Heart left ventricle (tissue), 13 donors: ENCODE measurements at regions not wholly inside any gene's neighbourhood (a gene's known extent, or its start where the extent isn't known, plus 50 kb on each side); places are given as distances from the start of the nearest gene placed in this dataset.

ENCODE experiments used
- POLR2A ChIP-seq, 2 donors: fragments of 450-650 bp; IDR thresholded peaks; one replicate each; pipeline ENCODE4 v1.6.1; 2017; ENCODE audit warnings: antibody characterized with exemption in 2 of 2, mild to moderate bottlenecking in 2 of 2, moderate library complexity in 2 of 2
- TF ChIP-seq, protein P1 (sequence below), 12 donors: fragments of 200-600 bp; sonication (generic) in 4 of 12; IDR thresholded peaks; one replicate each; pipeline versions ENCODE4 v1.5.0 to v1.8.0; 2018 to 2022; ENCODE audit warnings: antibody characterized with exemption in 12 of 12, mild to moderate bottlenecking in 5 of 12
- donor health status: ischemic (EF 13 %, LVEDD 7.1; RV severe dilation, severe dysfunction).
- donor health status: DM: no; HTN: yes; CAD: no.
- donor health status: DM: no; HTN: no; CAD: no.
- donor health status: ischemic (EF 25% LVEDD 6.9; RV normal size, moderate dysfunction).
- donor health status: ischemic (EF 25% LVEDD 5.7; RV mildly dilated, moderate dysfunction).
- donor health status: ischemic (EF 35%, LVEDD 5.7; RV mildly dilated, moderate dysfunction).
- donor health status: nonischemic (EF 11% LVEDD 7.7; RV severe dilation, severe dysfunction).
- donor health status: DM: yes; HTN: yes; CAD: no.
- donor health status: PGD.
- donor health status: ischemic (EF 29% LVEDD 5.4; RV normal size, mild dysfunction).
- donor health status: nonischemic (EF 23%, LVEDD 6.1; RV moderate dilation, normal function).

DNA sequence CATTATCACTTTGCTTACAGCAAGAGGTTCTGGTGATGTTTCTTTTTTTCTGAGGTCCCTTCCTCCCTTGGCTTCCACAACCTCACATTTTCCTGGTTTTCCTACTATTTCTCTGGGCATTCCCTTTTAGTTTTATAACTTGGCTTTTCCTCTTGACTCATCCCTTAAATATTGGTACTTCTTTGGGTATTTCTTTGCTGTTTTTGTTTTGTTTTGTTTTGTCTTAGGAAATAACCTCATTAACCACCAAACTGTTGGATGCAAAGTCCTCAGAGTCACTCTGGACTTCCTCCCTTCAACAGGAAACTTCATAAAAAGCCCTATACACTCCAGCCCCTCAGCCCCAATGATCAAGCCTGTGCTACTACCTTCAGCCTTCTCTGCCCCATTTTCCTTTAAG is 211.1 kb downstream of the DUSP10 start:
- TF ChIP-seq, protein P1, sequence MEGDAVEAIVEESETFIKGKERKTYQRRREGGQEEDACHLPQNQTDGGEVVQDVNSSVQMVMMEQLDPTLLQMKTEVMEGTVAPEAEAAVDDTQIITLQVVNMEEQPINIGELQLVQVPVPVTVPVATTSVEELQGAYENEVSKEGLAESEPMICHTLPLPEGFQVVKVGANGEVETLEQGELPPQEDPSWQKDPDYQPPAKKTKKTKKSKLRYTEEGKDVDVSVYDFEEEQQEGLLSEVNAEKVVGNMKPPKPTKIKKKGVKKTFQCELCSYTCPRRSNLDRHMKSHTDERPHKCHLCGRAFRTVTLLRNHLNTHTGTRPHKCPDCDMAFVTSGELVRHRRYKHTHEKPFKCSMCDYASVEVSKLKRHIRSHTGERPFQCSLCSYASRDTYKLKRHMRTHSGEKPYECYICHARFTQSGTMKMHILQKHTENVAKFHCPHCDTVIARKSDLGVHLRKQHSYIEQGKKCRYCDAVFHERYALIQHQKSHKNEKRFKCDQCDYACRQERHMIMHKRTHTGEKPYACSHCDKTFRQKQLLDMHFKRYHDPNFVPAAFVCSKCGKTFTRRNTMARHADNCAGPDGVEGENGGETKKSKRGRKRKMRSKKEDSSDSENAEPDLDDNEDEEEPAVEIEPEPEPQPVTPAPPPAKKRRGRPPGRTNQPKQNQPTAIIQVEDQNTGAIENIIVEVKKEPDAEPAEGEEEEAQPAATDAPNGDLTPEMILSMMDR (IDR thresholded peaks at IDR 0.05) = no peak
- TF ChIP-seq POLR2A (IDR thresholded peaks at IDR 0.05) = no peak
